H1 (cell line): ENCODE measurements at regions not wholly inside any gene's neighbourhood (a gene's known extent, or its start where the extent isn't known, plus 50 kb on each side); places are given as distances from the start of the nearest gene placed in this dataset.

ENCODE experiments used
- CTBP2 ChIP-seq: IDR thresholded peaks from 2 replicates; pipeline ENCODE4 v1.7.0; 2011; ENCODE audit warnings: borderline replicate concordance, mild to moderate bottlenecking, moderate library complexity, mixed read lengths, low read length; ENCODE audit not compliant: insufficient read depth, insufficient read length
- MAFK ChIP-seq: IDR thresholded peaks from 2 replicates; pipeline ENCODE4 v1.6.1; 2012; ENCODE audit warnings: low read depth, mild to moderate bottlenecking, improper control_type of control experiment, low read length
- POU5F1 ChIP-seq: IDR thresholded peaks from 2 replicates; pipeline ENCODE4 v1.6.1; 2011; ENCODE audit warnings: low read depth, mild to moderate bottlenecking, low read length, moderate library complexity
- RBBP5 ChIP-seq: IDR thresholded peaks from 2 replicates; pipeline ENCODE4 v1.7.1; 2012; ENCODE audit warnings: low read depth, mild to moderate bottlenecking, inconsistent platforms, low read length, moderate library complexity, borderline replicate concordance
- SIRT6 ChIP-seq: IDR thresholded peaks from one replicate; pipeline ENCODE4 v1.7.1; 2012; ENCODE audit warnings: low read length, inconsistent platforms
- TAF7 ChIP-seq: optimal IDR thresholded peaks from 2 replicates; pipeline ENCODE3; 2011; ENCODE audit warnings: low read depth, mild to moderate bottlenecking, inconsistent platforms, low read length, moderate library complexity, borderline replicate concordance

- TF ChIP-seq TAF7 (no peak), POU5F1 (no peak), CTBP2 (no peak), SIRT6 (no peak), RBBP5 (no peak), MAFK (no peak)
Observed at GRCh38 chr13:33545492-33545891, 259.9 kb upstream of the STARD13 start (continued).
